ENCODE measurements at regions not wholly inside any gene's neighbourhood (a gene's known extent, or its start where the extent isn't known, plus 50 kb on each side); places are given as distances from the start of the nearest gene placed in this dataset.

GRCh38 chr2:151083856-151084795 lies 177.5 kb downstream of the RBM43 start:
- Histone ChIP-seq H3K9me3 (ENCODE audit: control insufficient read depth in 4 of 4, low read length in 3 of 4) (no peaks in the 10 kb centered on the region), H3K36me3 (ENCODE audit: control insufficient read depth in 4 of 4, insufficient read depth in 3 of 4, low read depth in 1 of 4, low read length in 3 of 4) (no peaks in the 10 kb centered on the region), H3K4me3 (ENCODE audit: low read depth in 1 of 3, low read length in 3 of 3) (no peak overlapping the region), H3K9ac (ENCODE audit: low read depth in 1 of 2, low read length in 2 of 2) (no peak overlapping the region), H3K27me3 (ENCODE audit: control insufficient read depth in 4 of 4, insufficient read depth in 4 of 4, low read length in 3 of 4) (peaks cover 0 to 5% (median 0%) of the 10 kb centered on the region in 4 donors), H3K27ac (ENCODE audit: low read depth in 1 of 2, low read length in 2 of 2) (no peak overlapping the region), H3K4me1 (ENCODE audit: control insufficient read depth in 4 of 4, insufficient read depth in 4 of 4, low read length in 3 of 4) (no peaks in the 10 kb centered on the region)
- no peak for DNase-seq (ENCODE audit: low spot score)
- 77% methylated on average over 7 of the region's 7 CpGs for WGBS
- TF ChIP-seq FOXA1 (IDR thresholded peaks at IDR 0.05) = no peak
- TF ChIP-seq JUND (IDR thresholded peaks at IDR 0.05) = no peak
- no peak for TF ChIP-seq GABPA (IDR thresholded peaks at IDR 0.05 in 1 of 2, conservative IDR thresholded peaks at IDR 0.05 in 1 of 2)
- no peak for TF ChIP-seq MAX (IDR thresholded peaks at IDR 0.05)
- TF ChIP-seq REST (IDR thresholded peaks at IDR 0.05) = no peak
- no peak for TF ChIP-seq SP1 (IDR thresholded peaks at IDR 0.05)
- TF ChIP-seq RXRA (IDR thresholded peaks at IDR 0.05) = no peak
- TF ChIP-seq RAD21 (IDR thresholded peaks at IDR 0.05) = no peak
- TF ChIP-seq ATF3 (IDR thresholded peaks at IDR 0.05) = no peak
- no peak for TF ChIP-seq FOXA2 (IDR thresholded peaks at IDR 0.05)
- no peak for TF ChIP-seq ZBTB33 (IDR thresholded peaks at IDR 0.05)
- no peak for TF ChIP-seq YY1 (IDR thresholded peaks at IDR 0.05)
- TF ChIP-seq EGR1 (IDR thresholded peaks at IDR 0.05; ENCODE audit: low read depth in 2 of 2) = no peak
- TF ChIP-seq NR2F2 (IDR thresholded peaks at IDR 0.05) = no peak
- no peak for TF ChIP-seq CTCF (IDR thresholded peaks at IDR 0.05; ENCODE audit: low read depth, low read length, missing input control)
- no peak for TF ChIP-seq HNF4A (conservative IDR thresholded peaks at IDR 0.05)
- no peak for TF ChIP-seq HNF4G (IDR thresholded peaks at IDR 0.05)
- no peak for TF ChIP-seq TAF1 (conservative IDR thresholded peaks at IDR 0.05)

Data from liver (tissue), 8 donors.